GM21717 (cell line): ENCODE measurements at regions not wholly inside any gene's neighbourhood (a gene's known extent, or its start where the extent isn't known, plus 50 kb on each side); places are given as distances from the start of the nearest gene placed in this dataset.

Experiments used
- ATAC-seq: cut with Tn5 transposase; IDR thresholded peaks from one replicate; pipeline ENCODE4 v1.9.1; 2021; ENCODE audit warnings: mild to moderate bottlenecking, moderate library complexity; ENCODE audit not compliant: unreplicated experiment

- no peak for ATAC-seq
Observed at GRCh38 chr2:226581661-226582060, 218.0 kb downstream of the IRS1 start.

GRCh38 chr2:226581004-226581403 lies 218.6 kb downstream of the IRS1 start:
- ATAC-seq, result no peak

DNA sequence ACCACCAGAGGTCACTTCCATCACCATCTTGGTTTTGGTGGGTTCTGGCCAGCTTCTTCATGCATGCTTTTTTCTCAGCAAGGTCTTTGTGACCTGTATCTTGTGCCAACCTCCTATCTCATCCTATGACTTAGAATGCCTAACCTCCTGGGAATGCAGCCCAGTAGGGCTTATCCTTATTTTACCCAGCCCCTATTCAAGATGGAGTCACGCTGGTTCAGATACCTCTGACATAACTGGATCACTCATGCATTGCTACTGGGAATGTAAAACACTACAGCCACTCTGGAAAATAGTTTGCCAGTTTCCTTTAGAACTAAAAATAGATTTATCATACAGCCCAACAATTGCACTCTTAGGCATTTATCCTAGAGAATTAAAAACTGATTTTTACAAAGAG lies 219.2 kb downstream of the IRS1 start:
- ATAC-seq, result no peak

GRCh38 chr2:226579519-226579918 lies 220.1 kb downstream of the IRS1 start:
- ATAC-seq, result no peak

DNA sequence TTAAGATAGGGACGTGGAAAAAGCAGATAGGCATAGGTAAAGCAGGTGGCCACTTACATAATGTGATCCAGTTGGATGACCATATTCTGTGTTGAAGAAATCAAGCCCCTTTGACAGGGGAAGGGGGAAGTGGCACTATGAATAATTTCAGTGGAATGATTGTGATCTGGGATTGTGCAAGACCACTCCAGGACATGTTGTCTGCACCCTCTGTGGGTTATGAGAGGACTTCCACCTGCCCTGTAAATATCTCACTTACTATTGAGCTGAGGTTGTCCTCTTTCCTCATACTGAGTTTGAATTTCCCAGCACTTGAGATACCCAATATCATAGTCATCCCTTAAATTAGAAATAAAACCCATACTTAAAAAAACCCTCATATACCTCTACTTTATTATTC lies 220.7 kb downstream of the IRS1 start:
- ATAC-seq, result no peak

- no peak for ATAC-seq
Observed at GRCh38 chr2:226578373-226578772, 221.2 kb downstream of the IRS1 start.

DNA sequence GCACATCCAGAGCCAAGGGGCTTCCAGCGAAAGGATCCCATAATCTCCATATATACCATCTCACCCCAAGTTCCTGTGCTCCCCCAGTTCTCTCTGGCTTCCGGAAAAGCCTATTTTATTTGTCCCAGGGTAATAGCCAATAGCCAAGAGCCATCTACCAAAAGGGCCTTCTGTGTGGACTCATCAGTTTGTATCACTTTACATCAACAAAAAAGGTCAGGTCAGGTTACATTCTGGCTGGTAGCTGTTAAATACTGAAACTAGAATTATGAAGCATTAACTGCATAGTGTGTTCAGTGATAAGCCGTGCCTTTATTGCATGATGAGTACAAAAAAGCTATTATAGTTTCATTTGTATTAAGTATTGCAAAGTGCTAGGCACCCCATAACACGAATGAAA lies 223.7 kb downstream of the IRS1 start:
- no peak for ATAC-seq

- no peak for ATAC-seq
Observed at GRCh38 chr2:226573158-226573557, 226.5 kb downstream of the IRS1 start.

DNA sequence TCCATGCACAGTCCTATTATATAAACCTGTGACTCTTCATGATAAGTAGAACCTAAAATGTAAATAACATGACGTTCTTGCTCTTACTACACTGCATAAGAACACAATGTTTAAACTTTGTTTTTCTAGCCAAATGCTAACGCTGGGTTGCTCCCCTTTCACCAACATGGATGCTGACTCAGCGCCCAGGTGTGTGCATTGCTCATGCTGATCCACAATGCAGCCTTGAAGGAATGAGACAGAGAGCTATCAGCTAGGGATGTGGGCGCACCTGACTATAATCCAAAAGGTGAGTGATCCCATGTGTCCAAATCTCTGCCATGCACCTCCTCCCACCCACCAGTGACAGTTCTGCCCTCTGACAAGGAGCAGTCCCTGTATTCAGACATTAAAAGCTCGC lies 235.0 kb downstream of the IRS1 start:
- ATAC-seq, result no peak

GRCh38 chr2:226561962-226562361 lies 237.7 kb downstream of the IRS1 start:
- no peak for ATAC-seq

DNA sequence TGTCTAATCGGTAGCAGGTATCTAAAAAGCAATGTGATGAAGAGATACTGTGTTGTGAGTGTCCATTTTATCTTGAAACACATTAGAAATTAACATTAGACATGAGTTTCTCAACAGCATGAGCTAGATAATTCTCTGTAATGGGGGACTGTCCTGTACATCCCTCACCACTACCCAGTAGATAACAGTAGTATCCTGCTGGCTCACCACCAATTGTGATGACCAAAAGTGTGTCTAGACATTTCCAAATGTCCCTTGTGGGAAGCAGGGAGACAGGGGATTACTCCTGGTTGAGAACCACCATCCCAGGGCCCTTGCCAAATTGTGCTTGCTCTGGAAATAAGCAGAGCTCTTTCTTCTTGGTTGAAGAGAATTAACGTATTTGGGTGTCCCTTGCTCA lies 239.3 kb downstream of the IRS1 start:
- no peak for ATAC-seq

DNA sequence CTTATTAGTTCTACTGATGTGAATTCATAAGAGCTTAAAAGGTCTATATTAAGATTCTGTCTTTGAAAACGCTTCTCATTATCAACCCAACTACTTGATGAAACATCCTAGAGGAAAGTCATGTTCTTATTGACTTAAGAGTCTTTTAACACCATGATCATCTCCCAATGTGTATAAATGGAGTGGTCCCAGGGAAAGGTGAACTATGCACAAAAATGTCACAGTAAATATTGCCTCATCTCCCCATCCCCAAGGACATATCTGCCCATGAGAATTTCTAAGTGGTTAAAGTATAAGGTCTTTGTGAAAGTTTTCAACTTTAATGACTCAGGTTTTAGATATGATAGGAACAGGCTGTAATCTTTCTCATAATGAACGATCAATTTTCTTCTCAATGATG lies 240.1 kb downstream of the IRS1 start:
- no peak for ATAC-seq

GRCh38 chr2:226558418-226558817 lies 241.2 kb downstream of the IRS1 start:
- no peak for ATAC-seq

DNA sequence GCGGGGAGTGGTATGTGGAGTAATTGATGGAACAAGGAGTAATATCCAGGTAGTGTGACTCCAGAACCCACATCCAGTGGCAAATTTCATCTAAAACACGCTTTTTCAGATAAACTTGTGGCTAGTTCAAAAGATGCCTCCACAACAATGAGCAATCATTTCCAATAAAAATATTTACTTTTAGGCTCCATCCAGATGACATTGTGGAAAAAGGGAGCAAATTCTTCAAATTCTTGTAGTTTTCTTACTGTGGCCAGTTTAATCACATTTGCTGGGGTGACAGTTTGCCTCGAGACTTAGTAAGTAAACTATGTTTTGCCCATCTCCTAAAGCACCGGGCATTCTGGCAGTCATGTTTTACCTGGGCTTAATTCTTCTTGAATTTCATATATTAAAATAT lies 243.6 kb downstream of the IRS1 start:
- no peak for ATAC-seq

DNA sequence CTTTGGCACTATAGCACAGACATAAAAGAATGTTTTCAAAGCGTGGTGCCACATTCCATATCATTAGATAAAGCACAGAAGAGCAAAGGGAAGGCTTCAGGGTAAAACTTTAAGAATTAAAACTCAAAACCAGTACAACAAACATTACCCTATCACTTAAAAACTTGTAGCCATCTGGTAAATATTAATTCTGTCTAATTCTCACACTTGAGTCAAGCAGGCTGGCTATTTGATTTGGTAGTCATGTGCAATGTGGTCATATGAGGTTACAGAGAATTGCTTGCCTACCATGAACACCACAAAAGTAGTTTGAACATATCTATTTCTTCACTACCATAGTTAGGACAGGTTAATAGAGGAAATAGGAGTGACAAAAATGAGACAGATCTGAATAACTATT lies 244.9 kb downstream of the IRS1 start:
- ATAC-seq, result no peak

GRCh38 chr2:226553333-226553732 lies 246.3 kb downstream of the IRS1 start:
- ATAC-seq, result no peak

DNA sequence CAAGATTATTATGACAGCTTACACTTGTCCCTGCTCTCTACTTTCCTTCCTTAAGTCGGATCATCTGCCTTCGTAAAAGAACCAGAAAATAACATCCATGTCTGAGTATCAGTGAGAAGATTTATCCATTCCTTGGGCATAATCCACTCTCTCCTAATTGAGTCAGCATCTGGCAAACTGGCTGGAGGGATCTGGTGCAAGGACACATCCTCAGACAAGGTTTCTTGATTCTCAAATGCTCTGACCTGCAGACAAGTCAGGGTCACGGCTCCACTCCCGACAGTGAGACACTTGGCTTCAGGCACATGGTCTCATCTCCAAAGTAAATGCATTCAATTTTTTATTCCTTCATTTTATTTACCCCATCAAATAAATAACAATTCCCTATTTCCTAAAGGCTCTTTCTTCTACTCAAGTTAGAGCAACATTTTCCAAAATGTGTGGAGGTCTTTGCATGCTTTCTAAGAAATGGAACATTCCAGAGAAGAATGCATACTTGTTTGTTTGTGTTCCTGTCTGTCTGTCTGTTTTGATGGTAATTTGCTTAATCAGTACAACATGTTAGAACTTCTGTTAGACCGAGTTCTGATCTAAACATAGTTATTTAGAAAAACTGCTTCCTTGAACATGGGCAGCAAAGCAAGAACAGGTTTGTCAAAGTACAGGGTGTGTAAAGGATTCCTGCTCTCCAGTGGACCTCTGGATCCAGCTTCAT lies 246.9 kb downstream of the IRS1 start:
- ATAC-seq, result no peak

DNA sequence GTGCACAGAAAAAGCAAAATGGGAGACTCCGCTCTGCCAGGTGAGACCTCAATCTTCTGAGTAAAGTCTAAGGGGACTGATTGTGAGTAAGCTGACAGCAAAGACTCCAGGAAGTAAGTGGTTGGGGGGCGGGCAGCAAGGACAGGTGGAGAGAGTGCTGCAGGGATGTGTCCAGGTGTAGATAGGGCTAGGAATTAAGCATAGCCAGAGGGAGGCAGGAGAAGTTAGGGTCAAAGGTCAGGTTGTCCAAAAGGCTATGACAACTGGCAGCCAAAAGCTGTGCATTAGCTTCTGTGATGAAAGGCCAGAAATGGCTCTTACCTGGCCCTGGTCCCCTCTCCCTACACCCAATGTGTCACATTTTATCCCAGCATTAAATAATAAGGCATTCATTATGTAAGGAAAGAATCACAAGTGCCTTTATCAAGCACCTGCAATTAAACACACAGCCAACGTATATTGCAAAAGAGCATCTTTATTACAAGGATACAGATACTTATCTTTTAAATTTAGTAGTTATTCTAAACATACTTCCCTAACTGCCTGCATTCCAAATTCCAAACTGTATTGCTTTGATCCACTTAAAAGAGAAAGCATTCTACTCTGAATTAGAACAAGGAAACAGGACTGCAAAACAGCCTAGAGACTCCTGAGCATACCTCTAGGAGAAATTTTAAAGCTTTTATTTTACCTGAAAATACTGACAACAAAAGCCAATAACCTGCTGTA lies 247.9 kb downstream of the IRS1 start:
- no peak for ATAC-seq

GRCh38 chr2:226550801-226551200 lies 248.8 kb downstream of the IRS1 start:
- ATAC-seq, result no peak

DNA sequence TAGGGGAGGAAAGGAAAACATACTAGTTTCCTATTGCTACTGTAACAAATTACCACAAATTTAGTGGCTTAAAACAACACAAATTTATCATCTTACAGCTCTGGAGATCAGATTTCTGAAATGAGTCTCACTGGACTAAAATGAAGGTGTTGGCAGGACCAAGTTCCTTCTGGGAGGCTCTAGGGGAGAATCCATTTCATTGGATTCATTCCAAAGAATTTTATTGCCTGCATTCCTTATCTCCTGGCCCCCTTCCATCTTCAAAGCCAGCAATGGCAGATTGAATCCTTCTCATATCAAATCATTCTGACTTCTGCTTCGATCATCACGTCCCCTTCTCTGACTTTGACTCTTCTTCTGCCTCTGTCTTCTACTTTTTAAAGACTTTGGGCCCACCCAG lies 250.9 kb downstream of the IRS1 start:
- no peak for ATAC-seq

GRCh38 chr2:226544596-226545210 lies 254.9 kb downstream of the IRS1 start:
- ATAC-seq, result no peak
